COLO668 (cell line): ENCODE measurements at regions not wholly inside any gene's neighbourhood (a gene's known extent, or its start where the extent isn't known, plus 50 kb on each side); places are given as distances from the start of the nearest gene placed in this dataset.
"Not testable (repeated sequence)": the region's sequence is repeated elsewhere in the genome, so short reads cannot be mapped to it uniquely, and the experiment has no call there.

Source experiments
- DNase-seq: peaks from one replicate; lab custom pipeline; 2025; ENCODE audit not compliant: unreplicated experiment; lab: John Stamatoyannopoulos, UW

DNA sequence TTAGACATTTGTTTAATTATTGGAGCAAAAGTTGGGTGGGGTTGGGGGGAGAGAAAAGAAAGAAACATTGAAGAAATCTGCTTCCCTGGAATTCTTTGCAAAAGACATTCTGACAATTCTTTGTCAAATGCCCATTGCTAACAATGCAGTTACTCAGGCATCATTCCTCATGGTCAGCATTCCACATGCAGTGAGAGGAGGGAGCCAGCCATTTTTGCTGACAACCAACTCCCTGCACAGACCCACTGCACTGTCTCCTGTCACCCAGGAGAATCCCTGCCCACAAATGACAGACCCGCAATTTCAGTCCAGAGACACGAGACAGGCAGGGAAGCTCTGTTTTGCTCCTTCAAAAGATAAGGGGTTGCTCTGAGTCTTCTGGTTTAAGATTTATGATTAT, 985.1 kb upstream of the SLIT2 start:
- no peak for DNase-seq

GRCh38 chr4:19262467-19262866, 989.2 kb upstream of the SLIT2 start:
- DNase-seq = no peak

DNA sequence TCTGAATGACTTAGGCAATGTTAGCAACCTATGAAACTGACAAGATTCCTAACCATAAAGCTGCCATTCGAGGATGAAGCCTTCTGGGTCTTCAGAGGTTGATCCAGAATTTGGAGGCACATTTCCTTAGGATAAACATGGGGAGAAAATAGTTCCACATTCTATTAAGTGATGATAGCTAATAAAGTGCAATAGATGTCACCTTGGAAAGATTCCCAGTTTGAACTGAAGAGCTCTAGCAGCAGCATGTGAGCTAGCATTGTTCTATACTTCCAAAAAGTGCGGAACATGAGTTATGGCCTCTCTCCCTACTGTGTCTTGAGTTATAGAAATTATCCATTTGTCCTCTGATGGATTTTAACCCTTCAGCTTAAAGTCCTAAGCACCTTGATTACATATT, 991.4 kb upstream of the SLIT2 start:
- DNase-seq = no peak

DNA sequence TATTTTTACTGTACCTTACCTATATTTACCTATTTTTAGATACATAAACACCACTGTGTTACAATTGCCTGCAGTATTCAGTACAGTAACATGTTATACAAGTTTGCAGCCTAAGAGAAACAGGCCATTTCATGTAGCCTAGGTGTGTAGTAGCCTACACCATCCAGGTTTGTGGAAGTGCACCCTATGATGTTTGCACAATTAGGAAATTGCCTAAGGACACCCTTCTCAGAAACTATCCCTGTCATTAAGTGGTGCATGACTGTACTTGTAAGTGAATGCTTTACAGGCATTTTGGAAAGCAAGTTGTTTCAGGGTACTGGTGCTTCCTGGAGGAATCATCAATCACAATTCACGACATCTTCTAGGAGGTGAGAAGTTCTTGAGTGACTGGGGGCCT, 991.8 kb upstream of the SLIT2 start:
- no peak for DNase-seq

DNA sequence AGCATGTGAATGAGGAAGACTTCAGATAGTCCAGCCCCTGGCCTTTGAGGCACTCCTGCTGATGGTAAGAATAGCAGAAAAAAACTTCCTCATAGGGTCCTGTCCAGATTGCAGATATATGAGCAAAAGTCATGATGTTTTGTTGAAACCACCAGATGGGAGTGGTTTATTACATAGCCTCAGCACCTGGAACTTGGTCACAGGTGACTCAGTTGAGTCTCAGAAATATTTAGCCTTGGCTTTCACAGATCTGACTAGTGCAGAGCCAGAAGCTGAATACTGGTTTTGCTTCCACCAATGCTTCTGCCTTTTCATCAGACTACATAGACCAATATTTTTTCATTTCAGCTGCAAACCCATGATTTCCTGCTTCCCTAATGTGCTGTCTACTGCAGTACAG, 994.9 kb upstream of the SLIT2 start:
- DNase-seq = no peak

DNA sequence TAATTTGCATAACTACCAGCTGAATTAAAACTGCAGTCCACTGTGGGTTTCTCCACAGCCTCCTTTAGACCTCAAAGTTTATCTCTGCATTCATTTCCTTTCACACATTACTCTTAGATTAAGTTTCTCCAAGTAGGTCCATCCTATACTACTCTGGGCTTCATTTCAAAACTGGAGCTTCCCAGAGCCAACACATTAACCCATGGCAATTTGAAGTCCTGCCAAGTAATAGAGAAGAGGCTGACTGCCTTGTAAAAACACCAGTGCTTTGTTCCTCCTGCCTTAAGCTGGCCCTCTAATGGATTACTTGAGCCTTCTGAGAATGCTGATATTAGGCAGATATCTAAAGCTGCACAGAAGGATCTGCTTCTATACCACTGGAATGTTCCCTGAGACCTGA, 997.2 kb upstream of the SLIT2 start:
- DNase-seq = no peak

GRCh38 chr4:19248023-19248422, 1003.7 kb upstream of the SLIT2 start:
- DNase-seq = no peak

DNA sequence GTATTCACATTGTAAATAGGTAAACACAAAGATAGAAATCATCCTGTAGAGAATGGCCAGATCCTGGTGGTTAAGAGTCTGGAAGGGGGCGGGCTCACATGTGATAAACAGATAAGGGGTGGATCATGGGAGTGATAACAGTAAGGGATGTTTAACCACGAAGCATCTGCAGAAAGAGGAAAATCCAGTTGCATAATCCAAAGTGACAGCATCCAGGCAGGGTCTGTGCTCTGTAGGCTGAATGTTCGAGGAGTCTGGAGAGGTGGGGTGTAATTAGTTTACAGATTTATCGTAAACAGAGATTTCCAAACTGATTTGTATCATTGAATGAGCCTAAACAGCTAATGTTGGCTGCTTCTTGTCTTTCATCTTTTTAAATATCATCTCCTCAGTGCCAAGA, 1009.8 kb upstream of the SLIT2 start:
- DNase-seq = no peak

- DNase-seq = no peak
Measured at GRCh38 chr4:19239565-19239964, 1012.1 kb upstream of the SLIT2 start.

DNA sequence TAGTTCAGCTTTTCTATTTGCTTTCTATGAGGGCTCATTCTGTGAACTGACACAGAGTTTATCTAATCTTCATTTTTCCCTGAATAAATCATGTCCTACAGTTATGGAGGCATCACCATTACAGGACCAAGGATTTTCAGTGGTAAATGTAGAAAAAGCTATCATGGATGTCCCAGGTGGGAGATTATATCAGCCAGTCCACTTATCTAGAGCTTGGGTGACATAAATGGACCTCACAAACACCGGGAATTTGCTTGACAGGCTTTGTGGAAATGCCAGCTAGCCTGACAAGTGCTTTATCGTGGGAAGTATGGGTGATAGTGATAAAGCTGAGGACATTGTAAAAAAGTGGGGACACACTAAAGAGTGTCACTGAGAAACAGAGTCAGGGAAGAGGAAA, 1015.2 kb upstream of the SLIT2 start:
- DNase-seq = no peak

DNA sequence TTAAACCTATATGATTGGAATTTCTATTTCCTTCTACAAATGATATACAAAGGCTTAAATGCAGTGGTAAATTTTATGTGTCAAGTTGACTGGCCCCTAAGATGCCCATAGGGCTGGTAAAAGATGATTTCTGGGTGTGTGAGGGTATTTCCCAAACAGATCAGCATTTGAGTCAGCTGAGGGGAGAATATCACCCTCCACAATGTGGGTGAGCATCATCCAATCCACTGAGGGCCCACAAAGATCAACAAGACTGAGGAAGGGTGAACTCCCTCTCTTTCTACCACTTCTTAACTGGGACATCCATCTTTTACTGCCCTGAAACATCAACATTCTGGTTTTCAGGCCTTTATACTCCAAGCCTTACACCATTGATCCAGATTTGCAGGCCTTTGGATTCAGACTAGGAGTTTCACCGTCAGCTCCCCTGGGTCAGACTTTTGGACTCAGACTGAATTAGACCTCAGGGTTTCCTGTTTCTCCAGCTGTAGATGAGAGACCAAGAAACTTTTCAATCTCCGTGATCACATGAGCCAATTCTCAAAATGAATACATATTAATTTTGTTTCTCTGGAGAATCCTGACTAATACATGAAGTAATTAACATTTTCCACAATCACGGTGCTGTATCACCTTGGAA, 1020.7 kb upstream of the SLIT2 start:
- no peak for DNase-seq

DNA sequence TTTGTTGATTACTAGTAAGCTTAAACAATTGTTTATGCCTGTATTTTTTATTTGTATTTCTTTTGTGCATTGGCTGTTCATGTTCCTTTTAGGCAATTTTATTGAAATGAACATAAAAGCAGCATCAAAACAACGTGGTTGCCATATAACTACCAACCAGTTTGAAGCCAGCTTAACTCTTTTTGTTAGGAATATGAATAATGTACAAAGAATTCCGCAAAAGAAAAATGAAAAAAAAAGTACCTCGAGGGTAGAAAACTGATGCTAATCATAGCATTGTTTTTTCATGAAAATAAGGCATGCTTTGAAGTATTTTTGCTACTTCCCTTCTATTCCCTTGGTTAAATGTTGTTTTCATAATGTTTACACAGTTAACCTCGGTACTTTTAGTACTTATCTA, 1024.0 kb upstream of the SLIT2 start:
- DNase-seq = no peak

DNA sequence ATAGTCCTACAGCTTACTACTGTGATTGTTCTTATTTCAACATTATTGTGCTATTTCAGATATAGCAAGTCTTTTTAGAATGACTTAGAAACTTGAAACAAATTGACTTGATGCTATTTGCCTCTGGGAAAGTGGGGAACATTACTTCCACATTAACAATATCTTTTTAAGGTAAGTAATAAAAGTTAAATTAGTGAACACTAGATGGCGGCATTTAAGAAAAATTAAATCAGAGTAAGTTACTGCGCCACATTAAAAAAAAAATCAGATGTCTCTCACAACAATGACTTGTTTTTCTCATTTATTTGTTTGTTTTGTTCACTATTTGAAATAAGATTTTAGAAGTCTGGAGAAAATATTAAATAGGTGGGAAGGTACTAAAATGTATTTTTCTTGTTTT, 1026.9 kb upstream of the SLIT2 start:
- DNase-seq = no peak

GRCh38 chr4:19216476-19216875, 1035.2 kb upstream of the SLIT2 start:
- DNase-seq = no peak

GRCh38 chr4:19214591-19215186, 1037.0 kb upstream of the SLIT2 start:
- no peak for DNase-seq

DNA sequence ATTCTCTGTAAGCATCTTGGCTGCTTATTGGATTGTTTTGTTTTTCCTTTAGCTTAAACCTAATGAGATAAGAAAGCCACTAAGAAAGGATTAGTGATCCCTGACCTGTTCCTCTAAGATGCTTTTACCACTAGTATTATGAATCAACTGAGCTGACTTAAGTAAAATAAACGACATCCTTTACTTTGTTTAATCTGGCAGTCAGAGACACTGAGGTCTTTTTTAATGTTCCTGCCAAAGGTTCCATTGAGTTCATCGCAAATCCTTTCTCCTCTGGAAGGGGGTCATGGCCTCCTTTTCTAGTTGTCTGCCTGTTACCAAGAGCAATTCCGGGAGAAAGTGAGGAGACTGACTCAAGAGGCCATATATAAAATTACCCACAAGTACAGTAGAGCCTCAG, 1038.3 kb upstream of the SLIT2 start:
- DNase-seq = no peak

DNA sequence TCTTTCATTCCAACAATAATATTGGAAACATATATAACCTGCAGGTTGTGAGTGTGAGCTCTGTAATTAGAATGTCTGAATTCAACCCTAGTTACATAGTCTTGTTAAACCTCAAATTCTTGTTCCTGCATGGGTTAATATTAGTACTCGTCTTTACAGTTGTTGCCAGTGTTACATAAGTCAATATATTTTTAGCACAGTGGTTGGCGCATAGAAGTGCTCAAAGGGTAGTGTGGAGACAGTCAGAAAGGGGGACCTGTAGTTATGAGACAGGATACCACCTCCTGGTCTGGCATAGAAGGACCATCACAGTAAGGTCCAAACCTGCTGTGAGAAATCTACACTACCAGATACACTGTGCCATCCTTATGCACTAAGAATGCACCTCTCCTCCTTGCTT, 1045.9 kb upstream of the SLIT2 start:
- no peak for DNase-seq

DNA sequence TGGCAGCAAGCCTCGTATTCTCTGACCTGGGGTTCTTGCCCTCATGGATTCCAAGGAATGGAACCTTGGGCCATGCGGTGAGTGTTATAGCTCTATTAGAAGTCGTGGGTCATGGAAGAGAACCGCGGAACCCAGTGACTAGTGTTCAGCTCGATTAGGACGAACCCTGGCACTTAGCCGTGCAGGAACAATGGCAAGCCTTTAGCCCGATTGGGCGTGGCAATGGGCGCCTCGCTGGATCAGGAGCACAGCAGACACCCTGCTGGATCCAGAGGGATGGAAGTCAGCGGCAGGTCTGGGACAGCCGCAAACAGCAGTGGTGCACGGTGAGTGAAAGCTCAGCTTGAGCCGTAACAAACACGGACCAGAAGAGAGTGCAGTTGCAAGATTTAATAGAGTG, 1053.9 kb upstream of the SLIT2 start:
- not testable (repeated sequence) for DNase-seq

GRCh38 chr4:19195696-19196095, 1056.0 kb upstream of the SLIT2 start:
- no peak for DNase-seq

DNA sequence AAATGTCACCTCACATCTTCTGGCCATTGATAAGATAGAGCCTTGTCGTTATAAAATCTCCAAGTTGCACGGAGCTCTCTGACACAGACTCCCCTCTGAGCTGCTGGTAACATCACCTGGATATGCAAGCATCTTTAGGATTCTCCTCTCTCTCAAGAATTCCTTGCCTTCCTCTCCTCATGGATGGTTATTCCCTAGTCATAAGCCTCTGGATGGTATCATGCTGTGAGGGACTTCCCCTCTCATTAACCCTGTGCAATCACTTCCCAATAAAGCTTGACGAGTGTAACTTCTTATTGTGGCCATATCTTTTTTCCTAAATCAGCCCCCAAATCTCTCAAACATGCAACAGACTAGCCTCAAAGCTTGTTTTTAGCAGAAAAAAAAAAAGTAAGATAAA, 1057.0 kb upstream of the SLIT2 start:
- DNase-seq = no peak

GRCh38 chr4:19193274-19193981, 1058.3 kb upstream of the SLIT2 start:
- DNase-seq = no peak

DNA sequence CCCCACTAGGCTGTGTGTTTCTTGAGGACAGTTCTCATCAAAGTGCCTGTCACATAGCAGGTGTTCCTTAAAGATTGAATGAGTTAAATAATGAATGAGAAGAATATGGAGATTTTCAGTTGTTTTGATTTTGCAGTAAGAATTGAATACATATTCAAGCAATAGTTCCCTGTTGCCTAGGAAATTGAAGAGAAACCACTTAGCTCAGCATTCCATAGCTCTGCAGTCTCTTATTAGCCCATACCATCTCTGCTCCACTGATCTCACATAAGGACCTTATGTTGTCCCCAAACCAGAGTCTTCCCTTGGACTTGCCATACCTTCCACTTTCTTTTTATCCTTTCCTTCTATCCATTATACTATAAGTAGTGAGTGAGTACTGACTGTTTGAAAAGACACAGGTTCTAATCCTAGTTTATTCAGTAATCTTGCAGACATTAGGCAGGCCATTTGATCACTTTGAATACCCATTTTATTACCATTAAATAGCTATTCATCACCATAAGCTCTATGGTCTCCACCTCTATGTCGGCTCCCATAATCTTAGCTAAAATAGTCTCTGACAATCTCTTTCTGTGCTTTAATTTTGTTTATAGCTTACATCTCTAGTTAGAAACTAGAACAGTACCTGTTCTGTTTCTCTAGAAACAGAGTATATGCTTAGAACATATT, 1059.6 kb upstream of the SLIT2 start:
- DNase-seq = no peak
